SK-N-DZ (cell line): ENCODE measurements at regions not wholly inside any gene's neighbourhood (a gene's known extent, or its start where the extent isn't known, plus 50 kb on each side); places are given as distances from the start of the nearest gene placed in this dataset.
"Not testable (repeated sequence)": the region's sequence is repeated elsewhere in the genome, so short reads cannot be mapped to it uniquely, and the experiment has no call there.

Experiments
- DNase-seq: peaks from one replicate; pipeline ENCODE4 v3.0.0-alpha.2; 2015; ENCODE audit warnings: low spot score

- no peak for DNase-seq
Observed at GRCh38 chr5:118479285-118479684, 509.1 kb downstream of the DTWD2 start.

- DNase-seq = no peak
Observed at GRCh38 chr5:118478852-118479251, 509.5 kb downstream of the DTWD2 start.

- DNase-seq = no peak
Observed at GRCh38 chr5:118468085-118468484, 520.3 kb downstream of the DTWD2 start.

GRCh38 chr5:118467103-118467502, 521.2 kb downstream of the DTWD2 start:
- no peak for DNase-seq

DNA sequence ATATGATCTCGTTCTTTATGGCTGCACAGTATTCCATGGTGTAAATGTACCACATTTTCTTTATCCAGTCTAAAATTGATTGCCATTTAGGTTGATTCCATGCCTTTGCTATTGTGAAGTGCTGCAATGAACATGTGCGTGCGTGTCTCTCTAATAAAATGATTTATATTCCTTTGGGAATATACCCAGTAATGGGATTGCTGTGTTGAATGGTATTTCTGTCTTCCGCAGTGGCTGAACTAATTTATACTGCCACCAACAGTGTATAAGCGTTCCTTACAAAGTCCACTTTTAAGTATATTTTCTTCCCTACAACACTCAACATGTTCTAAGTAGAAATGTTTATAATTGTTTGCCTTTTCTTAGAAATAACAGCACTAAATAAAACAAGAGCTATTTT, 521.9 kb downstream of the DTWD2 start:
- no peak for DNase-seq

GRCh38 chr5:118462276-118462675, 526.1 kb downstream of the DTWD2 start:
- not testable (repeated sequence) for DNase-seq

GRCh38 chr5:118461436-118461835, 526.9 kb downstream of the DTWD2 start:
- DNase-seq = no peak

- peak; percentile 46 for DNase-seq
Observed at GRCh38 chr5:118459490-118459889, 528.9 kb downstream of the DTWD2 start.

GRCh38 chr5:118456085-118456484, 532.3 kb downstream of the DTWD2 start:
- DNase-seq = no peak

DNA sequence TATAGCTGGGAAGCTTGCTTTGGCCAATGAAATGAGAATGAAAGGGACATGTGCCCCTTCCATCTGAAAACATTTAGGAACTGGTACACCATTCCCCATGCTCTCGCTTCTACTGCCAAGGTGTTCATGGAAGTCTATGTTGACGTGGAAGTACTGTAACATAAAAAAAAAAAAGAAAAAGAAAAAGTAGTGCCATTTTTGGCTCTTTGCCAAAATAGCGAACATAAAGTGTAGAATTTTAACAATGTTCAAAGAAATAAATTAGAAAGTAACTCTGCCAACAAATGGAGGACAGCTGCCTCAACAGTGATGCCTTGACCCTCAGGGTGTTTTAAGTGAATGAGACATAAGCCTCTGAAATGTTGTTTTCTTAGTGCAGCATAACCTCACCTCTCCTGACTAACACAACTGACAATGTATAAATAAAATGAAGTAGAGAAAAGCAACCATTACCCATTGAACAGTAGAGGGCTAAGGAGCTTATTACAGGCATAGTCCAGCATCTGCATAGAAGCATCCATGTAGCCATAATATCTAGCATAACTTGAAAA, 536.6 kb downstream of the DTWD2 start:
- DNase-seq = no peak

DNA sequence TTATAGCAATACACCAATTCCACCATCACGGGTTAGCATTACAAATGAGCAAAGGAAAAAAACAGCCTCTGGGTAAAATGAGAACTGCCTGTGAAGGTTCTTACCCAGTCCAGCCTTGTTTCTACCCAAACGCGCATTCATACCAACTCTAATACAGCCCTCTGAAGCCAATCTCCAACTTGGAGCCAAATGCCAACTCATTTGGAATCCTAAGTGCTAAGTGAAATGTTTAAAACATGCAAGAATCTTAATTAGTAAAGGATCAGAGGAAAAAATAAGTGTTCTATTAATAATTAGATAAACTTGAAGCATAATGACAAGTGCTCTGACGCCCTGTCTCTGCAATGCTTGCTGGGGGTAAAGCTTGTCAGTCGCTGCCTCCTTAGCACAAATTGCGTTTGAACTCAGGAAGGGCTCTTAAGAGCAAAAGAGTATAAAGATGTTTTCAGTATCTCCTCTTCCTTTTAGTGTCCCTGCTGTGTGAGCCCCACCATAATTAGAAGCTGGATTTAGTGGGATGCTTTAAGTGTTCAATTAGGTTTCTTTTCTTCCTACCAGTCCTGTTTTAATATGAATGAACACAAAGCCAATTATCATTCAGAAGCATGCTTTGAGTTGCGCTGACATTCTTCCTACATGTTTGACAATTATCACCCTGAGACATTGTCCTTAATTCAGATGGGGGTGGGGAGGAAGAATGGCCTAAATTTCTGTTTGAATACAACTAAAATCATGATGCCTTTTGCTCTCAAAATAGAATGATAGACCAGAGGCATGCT, 537.6 kb downstream of the DTWD2 start:
- no peak for DNase-seq

- no peak for DNase-seq
Observed at GRCh38 chr5:118447350-118447749, 541.0 kb downstream of the DTWD2 start.

GRCh38 chr5:118441956-118442355, 546.4 kb downstream of the DTWD2 start:
- DNase-seq = no peak

DNA sequence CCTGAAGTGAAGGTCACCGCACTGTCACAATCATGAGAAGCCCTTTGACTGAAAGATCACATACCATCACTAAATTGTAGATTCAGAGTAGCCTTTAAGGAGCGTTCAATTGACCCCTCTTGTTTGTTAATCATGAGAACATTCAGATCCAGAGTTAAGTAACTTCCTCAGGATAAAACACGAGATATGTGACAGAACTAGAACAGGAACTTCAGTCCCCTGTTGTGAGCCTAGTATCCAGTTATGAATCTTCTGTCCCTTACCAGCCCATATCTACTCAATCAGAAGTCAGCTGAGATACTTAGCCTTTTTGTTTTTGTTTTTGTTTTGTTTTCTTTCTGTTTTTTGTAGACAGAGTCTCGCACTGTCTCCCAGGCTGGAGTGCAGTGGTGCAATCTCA, 547.3 kb downstream of the DTWD2 start:
- DNase-seq = no peak

DNA sequence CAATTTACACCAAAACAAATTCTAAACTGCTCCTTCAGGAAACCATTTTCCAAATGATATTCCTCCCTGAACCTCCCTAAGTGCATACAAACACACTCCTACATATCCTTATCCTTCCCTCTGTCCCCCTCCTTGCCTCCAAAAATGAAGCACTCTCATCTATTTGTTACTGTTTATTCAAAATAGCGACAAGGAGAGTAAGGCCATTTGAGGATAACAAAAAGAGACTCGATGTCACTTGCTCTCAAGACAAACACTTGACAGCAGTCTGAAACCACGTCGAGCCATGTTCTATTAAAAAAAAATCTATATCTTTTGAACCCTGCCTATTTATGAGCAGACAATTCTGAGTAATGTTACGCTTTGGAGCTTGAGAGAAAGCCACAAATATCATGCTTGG, 547.9 kb downstream of the DTWD2 start:
- no peak for DNase-seq

DNA sequence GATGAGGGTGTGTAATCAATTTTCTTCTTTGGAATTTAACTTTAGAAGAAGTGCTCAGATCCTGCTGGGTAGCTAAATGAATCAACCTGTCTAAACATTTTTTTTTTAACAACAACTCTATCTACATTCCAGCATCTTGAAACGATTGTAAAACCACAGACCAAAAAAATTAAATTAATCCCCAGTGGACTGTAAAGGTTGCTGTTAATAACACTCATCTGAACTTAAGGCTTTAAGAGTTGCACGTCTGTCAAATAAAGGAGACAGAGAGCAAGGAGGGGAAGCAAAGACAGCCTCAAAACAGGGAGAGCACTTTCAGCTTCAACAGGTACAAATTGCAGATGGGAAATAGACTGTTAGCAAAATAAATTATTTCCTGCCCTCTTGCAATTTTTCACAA, 548.5 kb downstream of the DTWD2 start:
- DNase-seq = no peak

DNA sequence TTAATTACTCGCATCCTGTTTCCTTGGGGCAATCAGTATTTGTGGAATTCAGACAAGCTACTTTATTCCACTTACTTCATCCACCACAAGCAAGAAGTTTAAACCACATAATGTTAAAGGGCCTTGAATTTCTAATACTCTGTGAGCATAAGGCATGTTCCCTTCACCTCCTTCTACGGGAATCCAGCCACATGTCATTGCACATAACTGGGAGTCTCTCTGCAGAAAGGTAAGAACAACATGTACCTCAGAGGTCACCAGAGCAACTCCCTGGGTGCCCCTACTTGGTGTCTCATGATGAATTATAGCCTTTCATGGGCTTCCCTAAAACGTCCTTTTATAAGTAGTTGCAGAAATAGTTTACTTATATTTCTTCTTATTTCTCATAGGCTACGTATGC, 553.2 kb downstream of the DTWD2 start:
- no peak for DNase-seq

DNA sequence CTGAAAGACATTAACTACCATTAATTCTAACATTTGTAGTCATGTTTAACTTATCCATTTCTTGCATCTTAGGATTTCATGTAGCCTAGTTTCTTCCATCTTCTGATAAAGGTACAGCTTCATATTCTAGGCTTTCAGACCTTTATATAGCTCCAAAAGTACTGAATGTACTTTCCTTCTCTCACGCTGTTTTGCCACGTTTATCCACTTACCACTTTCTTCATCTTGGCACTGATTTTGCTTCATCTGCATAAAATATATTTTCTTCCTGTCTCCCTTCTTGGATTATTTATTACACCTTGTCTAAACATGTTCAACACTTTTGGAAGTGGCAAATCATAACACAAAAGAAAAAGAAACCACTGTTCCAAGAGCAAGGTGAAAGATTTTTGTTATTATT, 553.8 kb downstream of the DTWD2 start:
- no peak for DNase-seq

- DNase-seq = no peak
Observed at GRCh38 chr5:118430076-118430475, 558.3 kb downstream of the DTWD2 start.

DNA sequence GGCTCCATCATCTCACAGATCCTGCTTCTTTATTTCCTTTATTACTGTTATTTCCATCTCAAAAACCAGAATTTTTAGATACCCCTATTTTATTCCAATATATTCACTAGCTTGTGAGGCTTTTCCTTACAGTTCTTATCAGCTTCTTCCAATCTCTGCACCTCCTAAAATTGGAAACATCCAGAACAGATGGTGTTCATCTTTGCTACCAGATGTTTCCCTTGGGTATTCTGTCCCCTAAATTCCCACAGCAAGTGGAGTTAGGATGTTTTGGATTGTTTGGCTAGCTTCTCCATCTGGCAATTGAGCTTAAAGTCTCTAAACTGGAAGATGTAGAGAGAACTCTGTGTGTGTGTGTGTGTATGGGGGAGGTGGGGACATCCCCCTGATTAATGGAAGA, 580.4 kb downstream of the DTWD2 start:
- no peak for DNase-seq

GRCh38 chr5:118405650-118406061, 582.7 kb downstream of the DTWD2 start:
- DNase-seq = peak; percentile 83

GRCh38 chr5:118397236-118397635, 591.1 kb downstream of the DTWD2 start:
- no peak for DNase-seq

- no peak for DNase-seq
Observed at GRCh38 chr5:118392491-118392890, 595.9 kb downstream of the DTWD2 start.

GRCh38 chr5:118382931-118383330, 605.4 kb downstream of the DTWD2 start:
- not testable (repeated sequence) for DNase-seq
